ENCODE measurements at regions not wholly inside any gene's neighbourhood (a gene's known extent, or its start where the extent isn't known, plus 50 kb on each side); places are given as distances from the start of the nearest gene placed in this dataset.

- peak overlapping the region; percentile 38 for H3K4me2 ChIP-seq (ENCODE audit: low read depth, low read length)
- peak overlapping the region; percentile 45; the same call in 1 of the 2 replicates for H3K9ac ChIP-seq (ENCODE audit: insufficient read depth, low read depth, low read length)
- no peak overlapping the region for H2AFZ ChIP-seq (ENCODE audit: low read length)
- intact Hi-C loops (cut with micrococcal nuclease; ENCODE audit: unreplicated experiment): loop anchor here (2.0 kb wide), 1 partner anchor 46 kb away; no protein-coding TSS in a partner anchor
- ATAC-seq: peak; percentile 81
- peak overlapping the region in 1 of 3 experiments; percentile 21; a peak in 1 of 6 replicates for H3K4me3 ChIP-seq (replicated peaks in 1 of 3; ENCODE audit: insufficient read depth in 1 of 3, low read depth in 2 of 3, low read length in 3 of 3)
- H3K27ac ChIP-seq (ENCODE audit: extremely low read length, insufficient read depth, low read length): peak overlapping the region; percentile 60
- no peaks in the 10 kb centered on the region for H3K36me3 ChIP-seq (replicated peaks in 1 of 2; ENCODE audit: control insufficient read depth in 1 of 2, insufficient read depth in 2 of 2, low read length in 2 of 2)
- peaks cover 69% of the 10 kb centered on the region for H3K4me1 ChIP-seq (ENCODE audit: insufficient read depth, low read length)
- no TSS peak for BruUV-seq (replicated peaks)
- H3K27me3 ChIP-seq (ENCODE audit: control insufficient read depth in 1 of 2, insufficient read depth in 2 of 2, low read length in 2 of 2): no peaks in the 10 kb centered on the region
- no peaks in the 10 kb centered on the region for H4K20me1 ChIP-seq (ENCODE audit: insufficient read depth, low read length)
- H3K79me2 ChIP-seq (ENCODE audit: insufficient read depth, low read length): no peaks in the 10 kb centered on the region
- no peaks in the 10 kb centered on the region for H3K9me3 ChIP-seq (ENCODE audit: low read length)
- peak; percentile 76 for DNase-seq (ENCODE audit: low spot score)
- WGBS (ENCODE audit: low lambda C conversion rate): 27% methylated on average over 6 of the region's 6 CpGs
- peak; percentile 90 for FAIRE-seq
- CTCF ChIA-PET (ENCODE audit: low intra/inter-chr PET ratio, low total read pairs): no interaction called here
- POLR2A ChIA-PET: interaction anchor here (0.9 to 1.2 kb wide), 7 partner anchors 29 to 197 kb away, joined by 3 to 5 read pairs (median 4); partner anchors contain the start of gene NR3C1
- in situ Hi-C loops (cut with HindIII; ENCODE audit: extremely low pct_ligation_motif_present, low pct_unique_long_range_greater_than_20kb): no loop called here
- TF ChIP-seq ZNF264 (CRISPR knock-in tag; IDR thresholded peaks at IDR 0.05): no peak
- peak; percentile 74 for TF ChIP-seq ARID5B (CRISPR knock-in tag; IDR thresholded peaks at IDR 0.05)
- no peak for TF ChIP-seq ZNF446 (CRISPR knock-in tag; IDR thresholded peaks at IDR 0.05)
- 0 out of 2 replicates have a peak, but pooled peaks have one; percentile 27 for TF ChIP-seq KMT2B (CRISPR knock-in tag; IDR thresholded peaks at IDR 0.05)
- peak; percentile 41; the same call in 1 of the 2 replicates for TF ChIP-seq IRF2 (CRISPR knock-in tag; IDR thresholded peaks at IDR 0.05)
- no peak for TF ChIP-seq ASH2L (IDR thresholded peaks at IDR 0.05; ENCODE audit: insufficient read length, low read depth, low read length)
- TF ChIP-seq PPARG (CRISPR knock-in tag; conservative IDR thresholded peaks at IDR 0.05): peak; percentile 72; the same call in 1 of the 2 replicates
- TF ChIP-seq ZNF816 (CRISPR knock-in tag; IDR thresholded peaks at IDR 0.05; ENCODE audit: borderline replicate concordance): no peak
- no peak for TF ChIP-seq TCF12 (IDR thresholded peaks at IDR 0.05)
- no peak for TF ChIP-seq TCF12 (CRISPR knock-in tag; IDR thresholded peaks at IDR 0.05)
- TF ChIP-seq KAT8 (CRISPR knock-in tag; IDR thresholded peaks at IDR 0.05): 0 out of 2 replicates have a peak, but pooled peaks have one; percentile 38
- peak; percentile 62 for TF ChIP-seq RXRB (CRISPR knock-in tag; IDR thresholded peaks at IDR 0.05; ENCODE audit: borderline replicate concordance)
- no peak for TF ChIP-seq CREB1 (IDR thresholded peaks at IDR 0.05)
- peak; percentile 32; the same call in 1 of the 2 replicates for TF ChIP-seq CREB1 (CRISPR knock-in tag; IDR thresholded peaks at IDR 0.05)
- no peak for TF ChIP-seq ZNF143 (CRISPR knock-in tag; IDR thresholded peaks at IDR 0.05)
- TF ChIP-seq ERF (CRISPR knock-in tag; IDR thresholded peaks at IDR 0.05): peak; percentile 46; the same call in 1 of the 2 replicates
- TF ChIP-seq ZC3H13 (CRISPR knock-in tag; IDR thresholded peaks at IDR 0.05): no peak
- TF ChIP-seq SMAD9 (CRISPR knock-in tag; IDR thresholded peaks at IDR 0.05): no peak
- TF ChIP-seq ZBTB25 (CRISPR knock-in tag; IDR thresholded peaks at IDR 0.05): no peak
- no peak for TF ChIP-seq ZNF10 (CRISPR knock-in tag; IDR thresholded peaks at IDR 0.05; ENCODE audit: borderline replicate concordance, low read depth)
- TF ChIP-seq TCF7 (IDR thresholded peaks at IDR 0.05; ENCODE audit: low read depth): no peak
- 0 out of 2 replicates have a peak, but pooled peaks have one; percentile 28 for TF ChIP-seq ZNF580 (CRISPR knock-in tag; IDR thresholded peaks at IDR 0.05; ENCODE audit: borderline replicate concordance, low read depth)
These were observed 197.1 kb upstream of the NR3C1 start for GRCh38 chr5:143600396-143601075.

Data from HepG2 (cell line).